AG04450 (cell line): ENCODE measurements at regions not wholly inside any gene's neighbourhood (a gene's known extent, or its start where the extent isn't known, plus 50 kb on each side); places are given as distances from the start of the nearest gene placed in this dataset.
"Not testable (repeated sequence)": the region's sequence is repeated elsewhere in the genome, so short reads cannot be mapped to it uniquely, and the experiment has no call there.

Experiments
- CTCF ChIA-PET: fragments of 300-600, 350-600 bp; formaldehyde crosslinking; extraction: SDS; loops from one replicate; lab custom pipeline; 2022; ENCODE audit warnings: antibody characterized with exemption, inconsistent platforms; lab: Charles Lee
- POLR2A ChIA-PET: fragments of 350-600 bp; formaldehyde crosslinking; extraction: SDS; loops from one replicate; lab custom pipeline; 2021; ENCODE audit warnings: antibody characterized with exemption, inconsistent platforms; lab: Yijun Ruan, JAX
- DNase-seq: peaks from one replicate; pipeline ENCODE4 v3.0.0-alpha.2; 2011; ENCODE audit warnings: low read depth, low spot score
- H3K27ac ChIP-seq: one replicate; pipeline ENCODE4 v1.5.1; 2012; ENCODE audit warnings: low read depth, low read length, control low read depth
- H3K27me3 ChIP-seq: one replicate; pipeline ENCODE4 v1.6.0; 2012; ENCODE audit warnings: low read length; ENCODE audit not compliant: control insufficient read depth, insufficient read depth
- H3K4me3 ChIP-seq: 2 replicates; pipeline ENCODE4 v1.5.1; 2011; ENCODE audit warnings: mild to moderate bottlenecking, low read depth, low read length, control low read depth
- H3K9me3 ChIP-seq: 2 replicates; pipeline ENCODE4 v1.5.1; 2012; ENCODE audit warnings: low read length; ENCODE audit not compliant: control insufficient read depth, insufficient read depth
- TF ChIP-seq, protein P1 (sequence below): IDR thresholded peaks from 2 replicates; pipeline ENCODE4 v1.5.1; 2011; ENCODE audit warnings: low read depth, low read length, control low read depth, inconsistent platforms

DNA sequence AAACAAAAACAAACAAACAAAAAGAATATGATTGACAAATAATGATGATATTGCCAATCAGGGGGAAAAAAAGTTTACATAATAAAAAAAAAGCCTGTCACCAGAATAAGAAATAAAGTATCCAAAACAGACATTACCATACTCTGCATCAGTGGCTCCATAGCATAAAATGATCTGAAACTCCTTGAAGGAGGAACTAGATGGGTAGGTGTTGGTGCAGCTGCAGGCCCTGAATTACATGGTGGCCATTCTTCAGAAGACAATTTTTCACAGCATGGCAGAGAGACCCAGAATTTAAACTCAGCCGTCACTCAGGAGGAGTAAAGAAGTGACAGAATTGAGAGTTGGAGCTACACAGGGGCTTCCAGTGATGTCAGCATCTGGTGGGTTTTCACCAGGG lies 60.2 kb downstream of the GLUL start:
- Histone ChIP-seq H3K27ac (no peak overlapping the region), H3K9me3 (peaks cover 4% of the 10 kb centered on the region; the same call in 1 of the 2 replicates), H3K4me3 (no peak overlapping the region), H3K27me3 (peaks cover 2% of the 10 kb centered on the region)
- DNase-seq = no peak
- TF ChIP-seq, protein P1, sequence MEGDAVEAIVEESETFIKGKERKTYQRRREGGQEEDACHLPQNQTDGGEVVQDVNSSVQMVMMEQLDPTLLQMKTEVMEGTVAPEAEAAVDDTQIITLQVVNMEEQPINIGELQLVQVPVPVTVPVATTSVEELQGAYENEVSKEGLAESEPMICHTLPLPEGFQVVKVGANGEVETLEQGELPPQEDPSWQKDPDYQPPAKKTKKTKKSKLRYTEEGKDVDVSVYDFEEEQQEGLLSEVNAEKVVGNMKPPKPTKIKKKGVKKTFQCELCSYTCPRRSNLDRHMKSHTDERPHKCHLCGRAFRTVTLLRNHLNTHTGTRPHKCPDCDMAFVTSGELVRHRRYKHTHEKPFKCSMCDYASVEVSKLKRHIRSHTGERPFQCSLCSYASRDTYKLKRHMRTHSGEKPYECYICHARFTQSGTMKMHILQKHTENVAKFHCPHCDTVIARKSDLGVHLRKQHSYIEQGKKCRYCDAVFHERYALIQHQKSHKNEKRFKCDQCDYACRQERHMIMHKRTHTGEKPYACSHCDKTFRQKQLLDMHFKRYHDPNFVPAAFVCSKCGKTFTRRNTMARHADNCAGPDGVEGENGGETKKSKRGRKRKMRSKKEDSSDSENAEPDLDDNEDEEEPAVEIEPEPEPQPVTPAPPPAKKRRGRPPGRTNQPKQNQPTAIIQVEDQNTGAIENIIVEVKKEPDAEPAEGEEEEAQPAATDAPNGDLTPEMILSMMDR = no peak
- ChIA-PET CTCF (no interaction called here), POLR2A (no interaction called here)

DNA sequence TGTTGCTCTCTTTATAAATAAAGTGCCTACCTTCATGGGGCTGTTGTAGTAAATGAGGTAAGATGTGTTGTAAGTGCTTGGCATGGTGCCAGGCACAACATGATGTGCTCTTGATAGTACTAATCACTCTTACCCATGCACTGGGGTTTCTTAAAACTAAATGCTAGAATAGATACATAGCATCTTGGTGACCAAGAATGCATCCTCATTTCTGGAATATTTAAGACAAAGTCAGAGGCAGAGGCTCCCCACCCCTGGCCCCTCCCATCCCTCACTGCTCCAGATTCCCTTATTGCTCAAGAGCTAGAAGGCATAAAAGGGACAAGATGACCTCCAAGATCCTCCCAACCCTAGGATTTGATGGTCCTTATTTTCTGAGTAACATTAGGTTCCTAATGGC lies 61.3 kb downstream of the GLUL start:
- DNase-seq = no peak
- Histone ChIP-seq H3K27me3 (peaks cover 2% of the 10 kb centered on the region), H3K27ac (no peak overlapping the region), H3K4me3 (no peak overlapping the region), H3K9me3 (peaks cover 4% of the 10 kb centered on the region; the same call in 1 of the 2 replicates)
- POLR2A ChIA-PET = no interaction called here
- TF ChIP-seq, protein P1 = no peak
- CTCF ChIA-PET = no interaction called here

- TF ChIP-seq, protein P1 = no peak
- no peak overlapping the region for H3K4me3 ChIP-seq
- CTCF ChIA-PET = no interaction called here
- POLR2A ChIA-PET = no interaction called here
- H3K9me3 ChIP-seq = peaks cover 4% of the 10 kb centered on the region; the same call in 1 of the 2 replicates
- DNase-seq = no peak
- H3K27me3 ChIP-seq = no peaks in the 10 kb centered on the region
- no peak overlapping the region for H3K27ac ChIP-seq
Measured at GRCh38 chr1:182329471-182329870, 62.1 kb downstream of the GLUL start.

DNA sequence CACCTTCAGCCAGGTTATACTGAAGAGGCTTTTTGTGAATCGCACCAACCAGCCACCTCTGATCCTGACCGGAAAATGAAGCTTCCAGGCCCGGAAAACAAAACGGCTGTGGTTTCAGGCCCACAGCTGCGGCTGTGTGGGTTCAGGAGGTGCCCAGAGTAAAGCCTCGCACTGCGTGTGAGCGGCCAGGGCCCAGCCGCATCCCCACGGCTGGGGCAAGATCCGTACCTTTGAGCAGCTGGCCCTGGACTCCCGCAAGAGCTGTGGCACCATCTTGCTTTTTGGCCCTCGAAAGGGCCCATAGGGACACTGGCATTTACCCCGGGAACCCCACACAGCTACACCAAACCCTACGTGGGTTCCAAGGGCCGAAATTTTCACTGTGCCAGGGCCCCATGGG lies 63.0 kb downstream of the GLUL start:
- no peak overlapping the region for H3K27ac ChIP-seq
- no peak for DNase-seq
- H3K27me3 ChIP-seq = no peaks in the 10 kb centered on the region
- TF ChIP-seq, protein P1 = no peak
- ChIA-PET POLR2A (no interaction called here), CTCF (no interaction called here)
- H3K4me3 ChIP-seq = no peak overlapping the region
- peaks cover 4% of the 10 kb centered on the region; the same call in 1 of the 2 replicates for H3K9me3 ChIP-seq

DNA sequence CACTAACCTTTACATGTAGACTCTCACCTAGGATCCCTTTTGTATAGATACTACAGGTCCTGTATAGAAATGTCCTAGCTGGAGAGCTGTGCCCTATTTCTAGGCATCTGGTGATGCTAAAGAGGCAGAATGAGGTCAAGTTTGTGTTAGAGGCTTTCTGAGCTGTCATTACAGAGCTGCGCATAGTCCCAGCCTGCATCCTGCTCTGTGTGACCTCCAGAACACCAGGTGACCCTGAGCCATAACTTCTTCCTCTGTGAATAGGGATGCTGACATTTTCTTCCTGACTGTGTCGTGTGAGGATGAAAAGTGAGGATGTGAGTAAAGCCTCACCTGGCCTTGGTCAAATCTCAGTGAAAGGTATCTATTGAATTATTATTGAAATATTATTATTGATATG lies 66.3 kb downstream of the GLUL start:
- TF ChIP-seq, protein P1 = no peak
- CTCF ChIA-PET = no interaction called here

DNA sequence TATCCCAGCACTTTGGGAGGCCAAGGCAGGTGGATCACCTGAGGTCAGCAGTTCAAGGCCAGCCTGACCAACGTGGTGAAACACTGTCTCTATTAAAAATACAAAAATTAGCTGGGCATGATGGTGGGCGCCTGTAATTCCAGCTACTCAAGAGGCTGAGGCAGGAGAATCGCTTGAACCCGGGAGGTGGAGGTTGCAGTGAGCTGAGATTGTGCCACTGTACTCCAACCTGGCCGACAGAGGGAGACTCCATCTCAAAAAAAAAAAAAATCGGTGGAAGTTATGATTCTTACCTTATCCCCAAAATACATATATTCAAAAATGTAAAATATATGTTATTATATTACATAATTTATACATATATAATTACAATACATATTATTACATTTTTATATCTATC lies 70.1 kb downstream of the GLUL start:
- CTCF ChIA-PET = interaction anchor here (0.6 kb wide), 1 partner anchor 9 kb away, joined by 3 read pairs; no protein-coding TSS in a partner anchor
- H3K27me3 ChIP-seq, H3K27ac ChIP-seq, H3K9me3 ChIP-seq, H3K4me3 ChIP-seq, POLR2A ChIA-PET, DNase-seq: not testable (repeated sequence)

More for the DNA sequence above, 66.3 kb downstream of the GLUL start:
- H3K27me3 ChIP-seq = no peaks in the 10 kb centered on the region
- no peak overlapping the region for H3K4me3 ChIP-seq
- H3K27ac ChIP-seq = no peak overlapping the region
- DNase-seq = no peak
- POLR2A ChIA-PET = no interaction called here
- peaks cover 4% of the 10 kb centered on the region; the same call in 1 of the 2 replicates for H3K9me3 ChIP-seq
